Activated CD4-positive, alpha-beta T cell treated with anti-CD3 and anti-CD28 coated beads for 1 hour (primary cell): ENCODE measurements at regions not wholly inside any gene's neighbourhood (a gene's known extent, or its start where the extent isn't known, plus 50 kb on each side); places are given as distances from the start of the nearest gene placed in this dataset.

Experiments used
- DNase-seq: peaks from one replicate; pipeline ENCODE4 v3.0.0-alpha.2; 2020

DNA sequence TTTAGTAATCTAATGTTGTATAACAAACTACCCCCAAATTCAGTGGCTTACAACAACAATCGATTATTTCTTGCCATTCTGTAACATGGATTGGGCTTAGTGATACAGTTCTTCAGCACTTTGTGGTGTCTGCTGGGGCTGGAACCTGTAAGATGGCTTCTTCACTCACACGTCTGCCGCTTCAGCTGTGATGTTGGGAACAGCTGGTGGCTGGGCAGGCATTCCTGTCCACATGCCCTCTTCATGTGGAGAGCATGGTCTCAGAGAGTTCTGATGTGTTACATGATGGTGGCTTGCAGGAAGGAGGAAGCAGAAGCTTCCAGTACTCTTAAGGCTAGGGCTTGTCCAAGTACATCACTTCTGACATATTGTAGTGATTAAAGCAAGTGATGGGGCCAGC, 276.9 kb downstream of the PTBP2 start:
- no peak for DNase-seq

GRCh38 chr1:96999191-96999590, 277.6 kb downstream of the PTBP2 start:
- DNase-seq, result no peak

DNA sequence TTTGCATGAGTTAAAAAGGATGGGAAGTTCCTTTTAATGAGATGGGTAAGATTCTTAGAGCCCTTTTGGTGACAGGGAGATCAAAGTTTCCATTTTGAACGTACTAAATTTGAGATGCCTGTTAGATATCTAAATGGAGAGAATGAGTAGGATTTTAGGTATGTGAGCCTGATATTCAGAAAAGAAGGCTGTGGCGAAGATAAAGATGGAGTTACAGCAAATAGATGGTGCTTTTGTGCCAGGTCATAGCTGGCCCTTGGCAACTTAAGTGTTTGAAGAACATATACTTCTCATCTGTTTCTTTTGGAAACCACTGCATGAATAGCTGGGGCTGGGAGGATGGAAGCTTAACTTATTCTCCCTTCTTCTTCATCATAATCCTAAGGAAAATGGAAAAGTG, 282.5 kb downstream of the PTBP2 start:
- DNase-seq, result no peak

DNA sequence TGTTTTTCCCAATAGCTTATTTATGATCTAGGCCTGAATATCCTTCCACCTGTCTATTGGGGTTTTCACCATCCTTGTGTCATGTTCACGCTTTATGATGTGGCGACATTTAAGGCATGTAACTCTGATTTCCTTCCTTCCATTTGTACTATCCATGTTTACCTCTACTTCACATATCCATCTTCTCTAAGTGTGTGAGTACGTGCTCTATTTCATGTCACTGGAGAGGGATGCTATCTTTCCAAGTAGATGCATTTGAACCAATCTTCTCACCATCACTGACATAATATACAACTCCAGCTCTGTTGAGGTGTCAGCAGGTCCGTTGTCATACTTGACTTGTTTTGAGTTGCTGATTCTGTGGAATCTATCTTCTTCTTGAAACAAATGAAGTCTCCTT, 283.2 kb downstream of the PTBP2 start:
- no peak for DNase-seq

DNA sequence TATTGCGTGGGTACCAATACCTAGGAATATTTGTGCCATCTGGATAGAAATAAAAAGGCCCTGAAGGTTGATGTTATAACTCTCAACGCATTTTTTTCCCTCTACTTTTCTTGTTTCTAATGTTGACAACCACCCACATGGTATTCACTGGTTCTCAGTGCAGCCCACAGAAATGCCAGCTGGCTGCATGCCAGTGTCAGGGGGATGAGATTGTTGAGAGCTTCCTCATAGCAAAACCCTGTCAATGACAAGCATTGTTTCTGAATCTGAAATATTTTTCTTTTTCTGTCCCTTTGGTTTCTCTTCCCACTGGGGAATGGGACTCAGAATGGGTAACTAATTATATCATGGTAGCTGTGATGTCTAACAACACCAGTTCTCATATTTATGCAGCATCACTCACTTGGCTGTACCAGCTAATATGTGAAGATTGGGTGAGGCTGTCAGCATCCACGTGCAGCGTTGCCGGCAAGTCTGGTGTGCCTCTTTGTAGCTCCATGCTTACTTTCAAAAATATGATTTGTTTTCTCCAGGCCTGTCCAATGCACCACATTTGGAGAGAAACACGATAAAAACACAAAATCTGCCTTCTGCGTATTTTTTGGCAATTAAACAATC, 284.6 kb downstream of the PTBP2 start:
- no peak for DNase-seq

DNA sequence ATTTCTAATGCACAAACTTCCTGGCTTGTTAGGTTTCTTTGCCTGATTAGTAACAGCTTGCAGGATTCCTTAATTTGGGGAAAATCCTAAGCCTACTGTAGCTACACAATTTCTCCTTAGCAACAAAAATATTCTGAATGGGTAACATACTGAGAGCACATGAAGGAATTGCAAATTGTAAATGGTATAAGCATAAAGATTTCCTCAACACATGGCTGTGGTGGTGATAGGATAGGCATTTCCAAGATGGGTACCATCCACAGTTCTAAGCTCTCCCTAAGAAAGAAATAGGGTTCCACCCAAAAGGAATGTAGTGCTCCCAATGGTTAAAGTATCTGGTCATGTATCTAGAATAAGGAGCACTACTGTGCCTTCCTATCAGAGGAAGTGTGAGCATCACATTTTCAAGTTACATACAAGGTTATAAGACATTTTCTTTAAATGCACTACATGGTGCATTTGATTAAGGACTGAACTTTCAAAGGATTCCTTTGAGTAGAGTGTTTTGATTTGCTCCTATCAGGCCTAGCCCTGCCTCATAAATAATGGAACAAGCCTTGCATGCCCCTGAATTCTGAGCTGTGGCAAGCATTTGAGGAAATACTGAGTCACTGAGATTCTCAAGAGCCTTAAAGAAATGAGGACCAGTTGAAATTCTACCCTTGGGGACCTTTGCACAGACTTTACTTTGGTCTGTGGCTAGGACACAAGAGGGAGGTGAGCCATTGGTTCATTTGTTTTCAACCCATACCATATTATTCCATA, 286.4 kb downstream of the PTBP2 start:
- DNase-seq, result no peak

- DNase-seq, result no peak
These were observed 289.1 kb downstream of the PTBP2 start for GRCh38 chr1:97010566-97011264.

- DNase-seq, result no peak
These were observed 291.6 kb downstream of the PTBP2 start for GRCh38 chr1:97013136-97013535.

- no peak for DNase-seq
These were observed 292.4 kb downstream of the PTBP2 start for GRCh38 chr1:97013941-97014340.

DNA sequence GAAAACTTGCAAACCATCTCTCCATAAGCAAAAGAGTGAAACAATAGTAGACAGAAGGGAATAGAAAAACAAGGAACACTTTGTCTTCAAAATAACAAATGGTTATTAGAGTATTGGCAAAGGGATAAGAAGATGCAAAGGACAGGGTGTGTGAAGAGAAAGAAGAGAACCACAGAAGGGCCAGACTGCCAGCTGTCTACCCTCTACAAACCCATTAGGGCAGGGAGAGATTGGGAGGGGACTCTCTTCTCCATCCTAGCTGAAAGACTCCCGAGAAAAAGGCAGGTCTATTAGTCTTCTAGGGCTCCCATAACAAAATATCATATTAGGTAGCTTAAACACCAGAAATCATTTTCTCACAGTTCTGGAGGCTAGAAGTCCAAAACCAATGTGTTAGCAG, 292.8 kb downstream of the PTBP2 start:
- DNase-seq, result no peak

GRCh38 chr1:97017895-97018294, 296.3 kb downstream of the PTBP2 start:
- DNase-seq, result no peak
